ENCODE measurements at regions not wholly inside any gene's neighbourhood (a gene's known extent, or its start where the extent isn't known, plus 50 kb on each side); places are given as distances from the start of the nearest gene placed in this dataset.
A peak's percentile ranks its signal among the peaks of the same experiment; 100 is the strongest.
"Not testable (repeated sequence)": the region's sequence is repeated elsewhere in the genome, so short reads cannot be mapped to it uniquely, and the experiment has no call there.

GRCh38 chr4:112058433-112058832 lies 86.8 kb upstream of the FAM241A start:
- peak in 1 of 3 experiments; percentile 11 for DNase-seq

GRCh38 chr4:112060212-112060611 lies 85.0 kb upstream of the FAM241A start:
- peak in 2 of 3 experiments; percentile 4 to 70 for DNase-seq

GRCh38 chr4:112061207-112061817 lies 83.9 kb upstream of the FAM241A start:
- no peak for DNase-seq

GRCh38 chr4:112063260-112063659 lies 82.0 kb upstream of the FAM241A start:
- DNase-seq = no peak

- no peak for DNase-seq
Measured at GRCh38 chr4:112069110-112069509, 76.1 kb upstream of the FAM241A start.

GRCh38 chr4:112073181-112073580 lies 72.1 kb upstream of the FAM241A start:
- DNase-seq = no peak

GRCh38 chr4:112075129-112075753 lies 70.0 kb upstream of the FAM241A start:
- peak in 2 of 3 experiments; percentile 15 to 63 for DNase-seq

- DNase-seq = no peak
Measured at GRCh38 chr4:112075906-112076305, 69.3 kb upstream of the FAM241A start.

- no peak for DNase-seq
Measured at GRCh38 chr4:112076919-112077608, 68.2 kb upstream of the FAM241A start.

GRCh38 chr4:112077743-112078142 lies 67.5 kb upstream of the FAM241A start:
- no peak for DNase-seq

- DNase-seq = no peak
Measured at GRCh38 chr4:112082954-112083586, 62.2 kb upstream of the FAM241A start.

- no peak for DNase-seq
Measured at GRCh38 chr4:112083587-112084347, 61.5 kb upstream of the FAM241A start.

GRCh38 chr4:112085156-112086035 lies 59.9 kb upstream of the FAM241A start:
- no peak for DNase-seq

GRCh38 chr4:112086036-112086434 lies 59.2 kb upstream of the FAM241A start:
- no peak for DNase-seq

GRCh38 chr4:112086661-112087060 lies 58.6 kb upstream of the FAM241A start:
- DNase-seq = not testable (repeated sequence)

GRCh38 chr4:112092330-112092729 lies 52.9 kb upstream of the FAM241A start:
- DNase-seq = not testable (repeated sequence)

GRCh38 chr4:112093636-112094202 lies 51.5 kb upstream of the FAM241A start:
- no peak for DNase-seq

GRCh38 chr4:112094330-112094729 lies 50.9 kb upstream of the FAM241A start:
- DNase-seq = no peak

All from NCI-H1417 (cell line).